SH-SY5Y (cell line): ENCODE measurements at regions not wholly inside any gene's neighbourhood (a gene's known extent, or its start where the extent isn't known, plus 50 kb on each side); places are given as distances from the start of the nearest gene placed in this dataset.

Experiments used
- GATA2 ChIP-seq: IDR thresholded peaks from 2 replicates; pipeline ENCODE4 v1.6.1; 2011; ENCODE audit warnings: mild to moderate bottlenecking, low read depth, low read length
- GATA3 ChIP-seq: IDR thresholded peaks from 2 replicates; pipeline ENCODE4 v1.6.1; 2011; ENCODE audit warnings: low read depth, mild to moderate bottlenecking, low read length, moderate library complexity

DNA sequence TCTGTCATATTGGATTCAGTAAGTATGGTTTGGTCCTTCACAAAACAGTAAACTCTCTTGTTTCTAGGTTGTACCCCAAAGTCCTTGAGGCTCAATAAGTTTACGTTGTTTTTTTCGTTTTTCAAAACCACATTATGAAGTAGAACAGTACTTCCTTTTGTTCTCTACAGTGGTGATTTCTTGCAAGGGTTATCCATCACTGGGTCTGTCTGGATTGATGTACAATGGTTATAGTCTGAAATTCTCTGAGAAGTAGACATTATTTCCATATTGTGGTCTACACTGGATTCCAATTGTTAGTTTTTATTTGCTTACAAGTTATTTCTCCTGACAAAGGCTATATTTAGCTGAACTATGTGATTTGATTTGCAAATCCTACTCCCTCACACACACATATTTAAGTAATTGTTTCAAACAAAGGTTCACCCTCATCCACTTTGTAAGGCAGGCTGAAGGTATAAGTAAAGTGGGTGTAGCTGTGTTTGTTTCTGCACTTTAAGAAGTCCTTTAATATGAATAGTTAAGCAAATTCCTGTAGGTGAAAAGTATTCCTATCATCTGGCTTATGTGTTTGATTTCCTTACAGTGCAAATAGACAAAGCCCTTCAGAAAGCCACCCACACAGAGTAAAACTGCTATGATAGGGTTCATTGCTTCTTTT lies 64.2 kb upstream of the MME start:
- no peak for TF ChIP-seq GATA2
- no peak for TF ChIP-seq GATA3
